PFSK-1 (cell line): ENCODE measurements at regions not wholly inside any gene's neighbourhood (a gene's known extent, or its start where the extent isn't known, plus 50 kb on each side); places are given as distances from the start of the nearest gene placed in this dataset.

Experiments
- POLR2AphosphoS5 ChIP-seq: IDR thresholded peaks from 2 replicates; pipeline ENCODE4 v1.6.1; 2012; ENCODE audit warnings: low read depth, mild to moderate bottlenecking, control low read depth, low read length, moderate library complexity
- SIN3A ChIP-seq: IDR thresholded peaks from 2 replicates; pipeline ENCODE4 v1.6.1; 2012; ENCODE audit warnings: mild to moderate bottlenecking, low read length, moderate library complexity, borderline replicate concordance; ENCODE audit not compliant: insufficient read depth

DNA sequence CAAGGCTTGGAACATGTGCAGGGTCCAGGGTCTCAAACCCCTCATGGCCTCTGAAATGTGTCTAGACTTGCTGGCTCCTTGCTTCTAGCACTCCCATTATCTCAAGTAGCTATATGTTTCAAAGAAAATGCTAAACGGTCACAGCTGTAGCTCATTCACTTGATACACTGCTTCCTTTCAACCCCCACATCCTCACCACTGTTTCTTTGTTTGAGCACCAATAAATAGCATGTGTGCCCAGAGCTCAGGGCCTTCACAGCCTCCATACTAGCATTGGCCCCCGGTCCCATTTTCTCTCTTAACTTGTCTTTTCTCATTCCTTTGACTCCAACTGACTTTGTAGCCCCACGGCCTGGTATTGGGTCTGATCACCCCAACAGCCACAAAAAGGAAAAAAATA lies 801.8 kb downstream of the STIM2 start:
- no peak for TF ChIP-seq SIN3A
- no peak for TF ChIP-seq POLR2AphosphoS5
